Endothelial cell of hepatic sinusoid (primary cell): ENCODE measurements at regions not wholly inside any gene's neighbourhood (a gene's known extent, or its start where the extent isn't known, plus 50 kb on each side); places are given as distances from the start of the nearest gene placed in this dataset.

ENCODE experiments used
- in situ Hi-C: cut with HindIII; loops from 2 replicates; pipeline ENCODE4 v1.10.0; 2017; ENCODE audit warnings: low sequenced_read_pairs

GRCh38 chr12:92557422-92557724 lies 145.4 kb upstream of the PLEKHG7 start:
- in situ Hi-C loops, result no loop called here

DNA sequence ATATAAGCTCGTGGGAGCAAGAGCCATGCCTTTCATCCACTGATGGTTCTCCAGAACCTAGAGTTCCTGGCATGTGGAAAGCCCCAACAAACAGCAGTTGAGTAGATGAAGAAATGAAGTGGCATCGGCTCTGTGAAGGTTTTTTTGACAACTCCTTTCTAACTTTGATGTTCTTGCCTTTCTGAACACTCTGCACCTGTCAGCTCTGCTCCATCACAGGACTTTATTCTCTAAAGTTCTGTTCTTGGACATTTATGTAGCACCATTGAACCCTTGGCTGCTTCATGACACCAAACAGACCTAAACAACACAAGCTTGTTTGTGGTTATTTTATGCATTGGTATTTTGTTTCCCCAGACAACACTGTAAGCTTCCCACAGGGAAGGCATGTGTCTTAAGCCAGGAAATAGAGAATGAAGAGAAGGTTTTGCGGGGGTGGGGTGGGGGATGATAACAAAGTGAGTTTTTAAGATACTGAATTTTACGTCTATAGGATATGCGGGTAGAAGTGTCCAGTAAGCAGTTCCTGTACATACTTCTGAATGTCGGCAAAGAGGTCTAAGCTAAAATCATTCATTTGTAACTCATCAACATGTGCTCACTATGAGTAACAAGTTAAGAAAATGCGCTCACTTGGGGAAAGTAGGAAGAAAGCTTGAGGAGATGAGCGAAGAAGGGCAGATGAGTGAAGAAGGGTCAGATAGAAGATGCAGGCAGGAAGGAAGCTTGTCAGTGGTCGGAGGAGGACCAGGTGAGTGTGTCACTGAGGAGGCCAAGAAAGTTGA lies 146.0 kb upstream of the PLEKHG7 start:
- in situ Hi-C loops, result no loop called here

- in situ Hi-C loops, result no loop called here
Observed at GRCh38 chr12:92556141-92556540, 146.6 kb upstream of the PLEKHG7 start.

GRCh38 chr12:92554158-92555073 lies 148.4 kb upstream of the PLEKHG7 start:
- in situ Hi-C loops, result no loop called here

GRCh38 chr12:92553389-92553788 lies 149.4 kb upstream of the PLEKHG7 start:
- in situ Hi-C loops, result no loop called here

- in situ Hi-C loops, result no loop called here
Observed at GRCh38 chr12:92552412-92553108, 150.2 kb upstream of the PLEKHG7 start.

- in situ Hi-C loops, result no loop called here
Observed at GRCh38 chr12:92551853-92552397, 150.9 kb upstream of the PLEKHG7 start.

DNA sequence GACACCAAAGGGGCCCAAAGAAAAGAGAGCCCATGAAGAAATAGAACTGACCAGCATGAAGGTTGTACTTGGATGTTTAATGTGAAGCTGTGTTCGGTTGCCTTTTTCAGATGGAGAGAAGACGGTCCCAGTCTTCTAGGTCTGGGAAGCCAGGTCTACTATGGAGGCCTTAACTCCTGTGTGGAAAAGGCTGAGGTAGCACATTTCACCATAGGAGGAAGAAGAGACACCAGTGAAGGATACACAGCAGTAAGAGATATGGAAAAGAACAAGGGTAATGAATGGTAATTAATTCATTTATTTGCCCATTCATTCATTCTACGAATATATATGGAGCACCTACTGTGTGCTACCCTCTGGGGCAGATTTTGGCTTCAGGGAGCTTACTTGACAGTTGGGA lies 151.6 kb upstream of the PLEKHG7 start:
- in situ Hi-C loops, result no loop called here

- in situ Hi-C loops, result no loop called here
Observed at GRCh38 chr12:92550661-92551060, 152.1 kb upstream of the PLEKHG7 start.

DNA sequence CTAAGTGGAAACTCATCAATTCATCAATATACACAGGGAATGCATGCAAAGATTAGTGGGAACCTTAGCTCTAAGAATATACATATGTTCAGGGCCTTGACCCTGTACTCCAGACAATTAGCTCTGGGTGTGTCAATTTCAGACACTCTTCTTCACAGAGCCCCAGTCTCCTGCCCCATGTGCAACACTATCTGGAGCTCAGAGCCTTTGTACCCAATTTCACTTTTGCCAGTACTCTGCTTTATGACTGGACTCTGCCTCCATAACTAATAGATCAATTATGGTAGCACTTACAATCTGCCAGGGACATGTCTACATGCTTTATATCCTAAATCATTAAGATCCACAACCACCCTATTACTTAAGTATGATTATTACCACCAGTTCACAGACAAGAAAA lies 152.5 kb upstream of the PLEKHG7 start:
- in situ Hi-C loops, result no loop called here

DNA sequence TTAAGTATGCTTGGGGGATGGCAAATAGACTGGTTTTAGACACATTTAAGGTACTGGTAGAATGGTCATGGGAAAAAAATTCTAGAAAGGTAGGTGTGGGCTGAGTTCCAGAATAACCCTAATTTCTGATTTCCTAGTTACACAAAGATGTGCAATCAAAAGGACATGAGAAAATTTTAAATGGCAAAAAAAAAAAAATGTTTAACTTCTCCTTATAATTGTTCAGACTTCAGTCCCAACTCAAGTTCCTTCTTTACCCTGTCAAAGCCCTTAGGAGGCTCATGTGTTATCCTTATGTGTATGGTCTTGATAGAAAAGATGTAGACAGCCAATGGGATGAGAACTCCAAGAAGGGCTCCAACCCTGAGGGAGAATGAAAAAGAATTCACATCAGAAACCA lies 153.3 kb upstream of the PLEKHG7 start:
- in situ Hi-C loops, result no loop called here

- in situ Hi-C loops, result no loop called here
Observed at GRCh38 chr12:92547906-92548305, 154.9 kb upstream of the PLEKHG7 start.

DNA sequence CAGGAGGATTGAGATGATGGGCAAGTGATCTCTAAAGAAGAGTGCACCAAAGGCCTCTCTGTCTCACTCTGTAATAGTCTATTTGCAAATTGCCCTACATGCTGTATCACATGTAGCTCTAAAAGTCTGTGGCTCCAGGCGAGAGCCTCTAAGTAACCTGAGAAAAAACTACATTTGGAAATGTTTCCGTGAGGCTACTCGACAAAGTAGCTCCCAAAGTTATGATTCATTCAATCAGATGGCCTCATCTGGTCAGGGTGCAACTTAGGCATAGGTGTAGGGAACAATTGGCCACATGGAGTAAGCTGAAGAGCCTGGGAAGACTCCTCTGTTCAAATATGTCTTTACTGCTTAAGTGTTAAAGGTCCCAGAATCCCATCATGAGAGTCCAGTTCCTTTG lies 155.4 kb upstream of the PLEKHG7 start:
- in situ Hi-C loops, result no loop called here

GRCh38 chr12:92546635-92547348 lies 156.0 kb upstream of the PLEKHG7 start:
- in situ Hi-C loops, result no loop called here

DNA sequence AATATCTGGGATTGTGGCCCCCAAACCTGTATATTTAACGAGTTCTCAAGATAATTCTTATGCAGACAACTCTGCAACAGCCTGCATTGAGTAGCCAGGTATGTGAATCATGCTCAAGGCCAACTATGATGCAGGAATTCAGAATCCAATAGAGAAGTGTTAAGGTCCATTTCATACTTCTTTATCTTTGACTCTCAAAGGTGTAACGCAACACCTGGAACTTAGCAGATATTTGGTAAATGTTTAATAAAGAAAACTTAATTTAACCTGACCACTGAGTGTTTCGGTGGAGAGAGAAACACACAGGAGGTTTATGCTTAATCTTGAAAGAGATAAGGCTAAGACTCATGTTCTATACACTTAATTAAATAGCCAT lies 156.5 kb upstream of the PLEKHG7 start:
- in situ Hi-C loops, result no loop called here

- in situ Hi-C loops, result no loop called here
Observed at GRCh38 chr12:92544322-92544721, 158.5 kb upstream of the PLEKHG7 start.

GRCh38 chr12:92543840-92544239 lies 158.9 kb upstream of the PLEKHG7 start:
- in situ Hi-C loops, result no loop called here

DNA sequence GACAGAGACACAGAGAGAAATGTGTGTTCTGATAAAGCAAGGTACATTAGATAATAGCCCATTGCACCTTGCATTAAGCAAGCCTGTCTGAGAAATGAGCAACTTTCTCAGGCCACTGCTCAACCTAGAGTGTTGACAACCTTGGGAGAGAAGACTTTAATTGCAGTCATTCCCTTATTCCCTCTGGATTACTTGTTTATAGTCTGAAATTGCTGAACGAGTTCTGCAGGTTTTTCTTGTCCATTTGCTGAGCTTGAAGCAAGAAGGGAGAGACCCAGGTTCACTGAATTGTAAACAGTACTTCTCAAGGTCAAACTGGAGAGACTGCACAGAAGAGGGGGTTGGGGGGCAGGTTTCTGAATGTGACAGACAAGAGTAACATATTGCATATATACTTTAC lies 159.4 kb upstream of the PLEKHG7 start:
- in situ Hi-C loops, result no loop called here

DNA sequence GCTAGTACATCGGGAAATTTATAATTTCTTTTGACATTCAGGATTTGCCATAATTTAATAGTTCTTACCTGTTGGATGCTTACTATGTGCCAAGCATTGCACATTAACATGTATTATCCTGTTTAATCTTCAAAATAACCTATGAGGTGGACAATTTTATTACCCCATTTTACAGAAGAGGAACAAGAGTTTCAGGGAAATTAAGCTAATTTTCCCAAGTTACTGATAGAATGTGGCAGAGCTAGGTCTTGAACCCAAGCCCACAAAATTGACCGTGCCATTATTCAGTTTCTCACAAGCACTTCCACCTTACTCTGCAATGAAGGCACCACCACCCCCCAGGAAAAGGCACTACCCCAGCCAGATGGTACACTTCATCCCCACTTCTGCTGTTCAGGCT lies 161.1 kb upstream of the PLEKHG7 start:
- in situ Hi-C loops, result no loop called here

- in situ Hi-C loops, result no loop called here
Observed at GRCh38 chr12:92540782-92541423, 161.9 kb upstream of the PLEKHG7 start.
